Hepatocyte (in vitro differentiated cells): ENCODE measurements at regions not wholly inside any gene's neighbourhood (a gene's known extent, or its start where the extent isn't known, plus 50 kb on each side); places are given as distances from the start of the nearest gene placed in this dataset.

Source experiments
- EZH2 ChIP-seq: fragments of 200-600 bp; sonication (generic); IDR thresholded peaks from 2 replicates; pipeline ENCODE4 v1.6.1; 2016; ENCODE audit warnings: antibody characterized with exemption, mild to moderate bottlenecking, borderline replicate concordance
- EZH2phosphoT487 ChIP-seq: fragments of 200-600 bp; sonication (generic); IDR thresholded peaks from one replicate; pipeline ENCODE4 v1.6.1; 2018; ENCODE audit warnings: antibody characterized with exemption, mild to moderate bottlenecking, low read depth, moderate library complexity; ENCODE audit not compliant: unreplicated experiment, severe bottlenecking
- TF ChIP-seq, protein P1 (sequence below): fragments of 200-600 bp; sonication (generic); IDR thresholded peaks from 2 replicates; pipeline ENCODE4 v1.5.1; 2016; ENCODE audit warnings: antibody characterized with exemption, mild to moderate bottlenecking; ENCODE audit not compliant: poor library complexity

DNA sequence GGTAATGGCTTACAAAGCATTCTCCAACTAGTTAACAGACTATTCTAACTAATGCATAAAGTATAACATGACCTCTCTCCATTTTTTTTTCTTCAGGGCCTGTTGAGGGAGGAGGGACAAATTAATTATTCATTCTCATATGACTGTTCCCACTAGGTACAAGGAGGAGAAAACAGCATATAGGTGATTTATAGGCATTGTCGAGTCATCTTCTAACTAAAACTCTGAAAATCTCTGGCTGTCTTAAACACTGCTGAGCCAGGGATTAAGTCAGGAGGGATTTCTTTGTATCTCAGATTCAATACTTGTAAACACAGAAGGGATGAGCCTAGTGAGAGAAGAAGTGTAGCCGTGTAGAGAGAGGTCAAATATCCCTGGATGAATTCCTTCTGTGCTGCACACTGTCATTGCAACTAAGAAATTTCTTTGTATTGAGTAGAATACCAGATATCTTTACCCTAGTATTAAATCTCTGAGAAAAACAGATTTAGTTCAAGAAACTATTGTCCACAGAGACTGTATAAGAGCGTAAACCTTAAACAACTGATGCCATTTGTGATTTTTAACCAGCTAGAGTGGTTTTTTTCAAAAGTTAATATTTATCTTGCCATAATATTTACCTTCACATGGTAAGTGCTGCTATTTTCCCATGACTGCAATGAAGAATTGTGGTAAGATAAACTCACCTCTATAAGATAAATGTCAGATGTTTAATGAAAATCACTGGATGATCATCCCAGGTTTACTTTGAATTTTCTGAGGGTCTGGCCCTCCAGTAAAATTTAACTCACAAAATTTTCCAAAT, 465.3 kb downstream of the RWDD3 start:
- TF ChIP-seq, protein P1, sequence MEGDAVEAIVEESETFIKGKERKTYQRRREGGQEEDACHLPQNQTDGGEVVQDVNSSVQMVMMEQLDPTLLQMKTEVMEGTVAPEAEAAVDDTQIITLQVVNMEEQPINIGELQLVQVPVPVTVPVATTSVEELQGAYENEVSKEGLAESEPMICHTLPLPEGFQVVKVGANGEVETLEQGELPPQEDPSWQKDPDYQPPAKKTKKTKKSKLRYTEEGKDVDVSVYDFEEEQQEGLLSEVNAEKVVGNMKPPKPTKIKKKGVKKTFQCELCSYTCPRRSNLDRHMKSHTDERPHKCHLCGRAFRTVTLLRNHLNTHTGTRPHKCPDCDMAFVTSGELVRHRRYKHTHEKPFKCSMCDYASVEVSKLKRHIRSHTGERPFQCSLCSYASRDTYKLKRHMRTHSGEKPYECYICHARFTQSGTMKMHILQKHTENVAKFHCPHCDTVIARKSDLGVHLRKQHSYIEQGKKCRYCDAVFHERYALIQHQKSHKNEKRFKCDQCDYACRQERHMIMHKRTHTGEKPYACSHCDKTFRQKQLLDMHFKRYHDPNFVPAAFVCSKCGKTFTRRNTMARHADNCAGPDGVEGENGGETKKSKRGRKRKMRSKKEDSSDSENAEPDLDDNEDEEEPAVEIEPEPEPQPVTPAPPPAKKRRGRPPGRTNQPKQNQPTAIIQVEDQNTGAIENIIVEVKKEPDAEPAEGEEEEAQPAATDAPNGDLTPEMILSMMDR: no peak
- no peak for TF ChIP-seq EZH2
- TF ChIP-seq EZH2phosphoT487: no peak
